Fibroblast of lung (primary cell): ENCODE measurements at regions not wholly inside any gene's neighbourhood (a gene's known extent, or its start where the extent isn't known, plus 50 kb on each side); places are given as distances from the start of the nearest gene placed in this dataset.

Experiments
- DNase-seq, 2 donors: peaks; one replicate each; pipeline versions ENCODE4 v3.0.0 to v3.0.0-alpha.2; 2010; ENCODE audit warnings: low read depth in 2 of 2
- H2AFZ ChIP-seq: 2 replicates; pipeline ENCODE4 v1.5.1; 2012; ENCODE audit warnings: low read length, control low read depth, inconsistent platforms
- H3K27ac ChIP-seq: 2 replicates; pipeline ENCODE4 v1.5.1; 2011; ENCODE audit warnings: low read length, control low read depth; ENCODE audit not compliant: insufficient read depth
- H3K27me3 ChIP-seq: 2 replicates; pipeline ENCODE4 v1.5.1; 2011; ENCODE audit warnings: mild to moderate bottlenecking, low read length; ENCODE audit not compliant: control insufficient read depth, insufficient read depth
- H3K36me3 ChIP-seq: 2 replicates; pipeline ENCODE4 v1.5.1; 2011; ENCODE audit warnings: low read length; ENCODE audit not compliant: control insufficient read depth, insufficient read depth
- H3K4me1 ChIP-seq: 2 replicates; pipeline ENCODE4 v1.5.1; 2011; ENCODE audit warnings: low read length; ENCODE audit not compliant: control insufficient read depth, insufficient read depth; ENCODE audit errors: extremely low read depth
- H3K4me2 ChIP-seq: 2 replicates; pipeline ENCODE4 v1.5.1; 2011; ENCODE audit warnings: low read length, control low read depth; ENCODE audit not compliant: insufficient read depth; ENCODE audit errors: extremely low read depth
- H3K4me3 ChIP-seq, 4 experiments: fragments of 200-600 bp in 1 of 4; sonication (generic) in 1 of 4; replicated peaks in 1 of 4; 2 replicates each; pipeline ENCODE4 v1.5.1; 2011 to 2016; ENCODE audit warnings: low read length in 4 of 4, low read depth in 3 of 4, mild to moderate bottlenecking in 3 of 4, control low read depth in 2 of 4, inconsistent platforms in 1 of 4, mixed read lengths in 1 of 4; ENCODE audit not compliant: insufficient read depth in 1 of 4; ENCODE audit errors: control extremely low read depth in 1 of 4
- H3K79me2 ChIP-seq: 2 replicates; pipeline ENCODE4 v1.5.1; 2012; ENCODE audit warnings: mild to moderate bottlenecking, low read length, inconsistent platforms; ENCODE audit not compliant: control insufficient read depth, insufficient read depth
- H3K9ac ChIP-seq: 2 replicates; pipeline ENCODE4 v1.5.1; 2011; ENCODE audit warnings: mild to moderate bottlenecking, low read length, control low read depth; ENCODE audit not compliant: insufficient read depth
- H3K9me3 ChIP-seq: 2 replicates; pipeline ENCODE4 v1.5.1; 2012; ENCODE audit warnings: low read depth, low read length; ENCODE audit not compliant: control insufficient read depth, insufficient read depth
- H4K20me1 ChIP-seq: 2 replicates; pipeline ENCODE4 v1.5.1; 2011; ENCODE audit warnings: low read length; ENCODE audit not compliant: control insufficient read depth, insufficient read depth; ENCODE audit errors: extremely low read depth
- EZH2 ChIP-seq: IDR thresholded peaks from 2 replicates; pipeline ENCODE4 v1.5.1; 2012; ENCODE audit warnings: low read length, control low read depth, mild to moderate bottlenecking; ENCODE audit errors: missing control alignments
- TF ChIP-seq, protein P1 (sequence below), 2 donors: IDR thresholded peaks in 1 of 2; conservative IDR thresholded peaks in 1 of 2; 1 replicate in 1 of 2; 2 replicates in 1 of 2; pipeline ENCODE4 v1.5.1; 2011 to 2012; ENCODE audit warnings: low read length in 2 of 2, control low read depth in 1 of 2, inconsistent platforms in 1 of 2, low read depth in 1 of 2, mild to moderate bottlenecking in 1 of 2

DNA sequence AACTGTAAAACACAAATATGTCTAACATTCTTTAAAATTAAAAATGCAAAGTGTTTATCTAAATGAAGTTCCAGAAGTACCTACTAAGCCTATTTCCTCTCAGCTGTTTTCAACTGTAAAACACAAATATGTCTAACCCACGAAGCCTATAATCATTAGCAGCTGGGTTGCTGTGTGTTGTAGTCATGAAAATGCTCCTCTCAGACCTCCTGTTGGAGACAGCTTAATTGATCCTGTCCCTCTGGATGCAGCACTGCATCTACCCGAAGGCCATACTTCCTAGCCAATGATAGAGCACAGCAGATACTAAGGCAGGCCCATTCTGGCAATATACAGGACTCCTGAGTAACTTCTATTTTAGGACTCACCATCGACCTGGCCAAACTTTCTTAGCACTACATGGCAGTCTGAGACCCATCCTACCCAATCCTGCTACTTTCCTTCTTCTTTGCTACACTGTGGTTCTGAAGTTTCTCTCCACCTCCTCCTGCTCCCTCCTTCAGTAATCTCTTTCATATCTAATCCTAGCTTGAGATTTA is 92.5 kb upstream of the RBBP8 start:
- no peak overlapping the region for H2AFZ ChIP-seq
- H3K36me3 ChIP-seq, result no peaks in the 10 kb centered on the region
- H3K9me3 ChIP-seq, result no peaks in the 10 kb centered on the region
- TF ChIP-seq EZH2, result no peak
- TF ChIP-seq, protein P1, sequence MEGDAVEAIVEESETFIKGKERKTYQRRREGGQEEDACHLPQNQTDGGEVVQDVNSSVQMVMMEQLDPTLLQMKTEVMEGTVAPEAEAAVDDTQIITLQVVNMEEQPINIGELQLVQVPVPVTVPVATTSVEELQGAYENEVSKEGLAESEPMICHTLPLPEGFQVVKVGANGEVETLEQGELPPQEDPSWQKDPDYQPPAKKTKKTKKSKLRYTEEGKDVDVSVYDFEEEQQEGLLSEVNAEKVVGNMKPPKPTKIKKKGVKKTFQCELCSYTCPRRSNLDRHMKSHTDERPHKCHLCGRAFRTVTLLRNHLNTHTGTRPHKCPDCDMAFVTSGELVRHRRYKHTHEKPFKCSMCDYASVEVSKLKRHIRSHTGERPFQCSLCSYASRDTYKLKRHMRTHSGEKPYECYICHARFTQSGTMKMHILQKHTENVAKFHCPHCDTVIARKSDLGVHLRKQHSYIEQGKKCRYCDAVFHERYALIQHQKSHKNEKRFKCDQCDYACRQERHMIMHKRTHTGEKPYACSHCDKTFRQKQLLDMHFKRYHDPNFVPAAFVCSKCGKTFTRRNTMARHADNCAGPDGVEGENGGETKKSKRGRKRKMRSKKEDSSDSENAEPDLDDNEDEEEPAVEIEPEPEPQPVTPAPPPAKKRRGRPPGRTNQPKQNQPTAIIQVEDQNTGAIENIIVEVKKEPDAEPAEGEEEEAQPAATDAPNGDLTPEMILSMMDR (conservative IDR thresholded peaks at IDR 0.05 in 1 of 2, IDR thresholded peaks at IDR 0.05 in 1 of 2; ENCODE audit: low read depth in 1 of 2, low read length in 2 of 2), result no peak
- no peaks in the 10 kb centered on the region for H4K20me1 ChIP-seq
- H3K4me2 ChIP-seq, result peak overlapping the region; percentile 48
- no peak overlapping the region for H3K4me3 ChIP-seq
- peak in 1 of 2 donors; percentile 27 for DNase-seq
- H3K27me3 ChIP-seq, result no peaks in the 10 kb centered on the region
- H3K4me1 ChIP-seq, result peaks cover 5% of the 10 kb centered on the region
- no peak overlapping the region for H3K27ac ChIP-seq
- no peaks in the 10 kb centered on the region for H3K79me2 ChIP-seq
- H3K9ac ChIP-seq, result no peak overlapping the region

DNA sequence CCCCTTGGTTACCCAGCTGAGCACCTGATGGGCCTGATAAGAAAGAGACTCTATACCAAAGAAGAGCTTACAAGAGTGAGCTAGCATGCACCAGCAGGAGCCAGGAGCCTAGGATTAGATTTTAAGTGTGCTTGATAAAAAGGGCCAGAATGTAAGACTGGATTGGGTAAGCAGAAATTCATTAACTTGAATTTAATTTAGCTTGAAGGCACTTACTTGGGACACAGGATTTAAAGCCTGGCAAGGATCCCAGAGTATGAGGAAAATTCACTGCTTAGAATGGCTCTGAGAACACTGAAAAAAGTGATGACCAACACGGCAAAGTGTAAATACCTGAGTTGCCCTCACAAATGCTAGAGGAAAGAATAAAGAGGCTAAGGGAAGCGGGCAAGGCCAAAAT is 91.3 kb upstream of the RBBP8 start:
- H3K9me3 ChIP-seq, result no peaks in the 10 kb centered on the region
- no peak overlapping the region for H3K4me3 ChIP-seq
- no peaks in the 10 kb centered on the region for H3K27me3 ChIP-seq
- H3K79me2 ChIP-seq, result no peaks in the 10 kb centered on the region
- peaks cover 5% of the 10 kb centered on the region for H3K4me1 ChIP-seq
- H4K20me1 ChIP-seq, result no peaks in the 10 kb centered on the region
- no peak overlapping the region for H3K4me2 ChIP-seq
- TF ChIP-seq, protein P1 (conservative IDR thresholded peaks at IDR 0.05 in 1 of 2, IDR thresholded peaks at IDR 0.05 in 1 of 2; ENCODE audit: low read depth in 1 of 2, low read length in 2 of 2), result no peak
- no peak for TF ChIP-seq EZH2
- no peak overlapping the region for H3K27ac ChIP-seq
- H3K9ac ChIP-seq, result no peak overlapping the region
- H2AFZ ChIP-seq, result no peak overlapping the region
- no peaks in the 10 kb centered on the region for H3K36me3 ChIP-seq
- peak in 1 of 2 donors; percentile 42 for DNase-seq

DNA sequence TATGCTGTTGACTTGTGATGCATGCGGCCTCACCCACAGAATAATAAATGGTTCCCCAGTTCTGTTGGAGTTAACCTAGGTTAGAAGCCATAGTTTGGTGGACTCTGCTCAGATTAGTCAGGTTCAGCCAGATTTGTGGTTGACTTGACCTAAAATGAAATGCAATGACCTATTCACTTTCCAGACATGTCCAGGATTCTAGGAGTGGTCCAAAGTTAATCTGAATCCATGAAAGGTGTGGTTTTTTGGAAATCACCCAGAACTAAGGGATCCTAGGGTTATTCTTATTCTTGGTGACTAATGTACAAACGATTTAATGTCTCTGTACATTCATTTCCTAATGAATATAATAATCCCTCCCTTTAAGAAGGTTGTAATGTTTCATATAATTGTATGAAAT is 88.9 kb upstream of the RBBP8 start:
- DNase-seq, result peak in 1 of 2 donors; percentile 57
- no peak for TF ChIP-seq EZH2
- TF ChIP-seq, protein P1 (conservative IDR thresholded peaks at IDR 0.05 in 1 of 2, IDR thresholded peaks at IDR 0.05 in 1 of 2; ENCODE audit: low read depth in 1 of 2, low read length in 2 of 2), result no peak
- no peaks in the 10 kb centered on the region for H3K9me3 ChIP-seq
- no peaks in the 10 kb centered on the region for H4K20me1 ChIP-seq
- no peak overlapping the region for H3K4me2 ChIP-seq
- H3K27me3 ChIP-seq, result no peaks in the 10 kb centered on the region
- peaks cover 5% of the 10 kb centered on the region for H3K4me1 ChIP-seq
- no peak overlapping the region for H2AFZ ChIP-seq
- H3K27ac ChIP-seq, result no peak overlapping the region
- H3K4me3 ChIP-seq, result no peak overlapping the region
- no peaks in the 10 kb centered on the region for H3K36me3 ChIP-seq
- H3K79me2 ChIP-seq, result no peaks in the 10 kb centered on the region
- no peak overlapping the region for H3K9ac ChIP-seq
